ENCODE measurements at regions not wholly inside any gene's neighbourhood (a gene's known extent, or its start where the extent isn't known, plus 50 kb on each side); places are given as distances from the start of the nearest gene placed in this dataset.
"Not testable (repeated sequence)": the region's sequence is repeated elsewhere in the genome, so short reads cannot be mapped to it uniquely, and the experiment has no call there.

DNA sequence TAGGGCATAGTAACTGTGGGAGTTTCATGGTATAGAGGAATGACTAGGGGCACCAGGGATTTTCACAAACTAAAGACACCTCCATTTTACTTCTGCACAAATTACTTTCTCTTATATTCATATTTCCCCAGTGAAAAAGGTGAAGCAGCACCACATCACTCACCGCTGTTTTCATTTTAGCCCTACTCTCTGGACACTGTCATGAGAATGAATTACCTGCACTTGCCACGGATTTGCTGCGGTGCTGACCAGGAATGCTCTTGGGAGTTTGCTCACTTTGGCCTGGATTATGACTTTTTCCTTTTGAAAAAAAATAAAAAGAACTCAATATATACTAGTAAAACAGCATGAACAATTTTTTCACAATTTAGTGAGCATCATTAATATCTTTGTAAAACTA, 351.3 kb downstream of the NKX6-1 start:
- DNase-seq (ENCODE audit: low read depth in 4 of 4, low spot score in 3 of 4) = no peak

DNA sequence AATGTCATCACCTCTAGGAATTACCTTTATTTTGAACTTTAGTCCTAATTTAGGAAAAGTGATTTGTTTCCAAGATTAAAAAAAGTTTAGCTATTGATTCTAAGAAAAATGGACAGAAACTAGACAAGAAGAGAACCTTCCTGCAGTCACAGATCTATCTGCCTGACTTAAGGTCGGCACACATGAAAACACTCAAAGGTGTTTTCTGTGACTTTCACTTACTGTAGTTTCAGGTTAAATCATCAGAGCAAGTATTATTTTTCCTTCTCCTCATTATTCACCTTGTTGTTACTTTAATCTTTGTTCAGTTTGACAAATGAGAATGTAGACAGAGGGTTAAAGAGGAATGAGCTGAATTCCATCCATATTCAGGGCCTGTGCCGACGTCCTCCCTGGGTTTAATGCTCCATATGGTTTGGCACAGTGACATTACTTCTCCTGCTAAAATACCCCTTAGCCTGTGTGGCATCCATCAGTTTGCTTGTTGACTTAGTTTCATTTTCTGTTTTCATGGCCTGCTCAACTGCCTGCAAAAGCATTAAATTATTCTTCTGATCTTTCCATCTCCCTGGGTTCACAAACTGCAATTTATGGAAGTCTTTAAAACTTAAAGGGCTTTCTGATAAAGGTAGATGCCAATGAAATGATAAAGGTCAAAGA, 352.7 kb downstream of the NKX6-1 start:
- DNase-seq (ENCODE audit: low read depth in 4 of 4, low spot score in 3 of 4) = no peak

DNA sequence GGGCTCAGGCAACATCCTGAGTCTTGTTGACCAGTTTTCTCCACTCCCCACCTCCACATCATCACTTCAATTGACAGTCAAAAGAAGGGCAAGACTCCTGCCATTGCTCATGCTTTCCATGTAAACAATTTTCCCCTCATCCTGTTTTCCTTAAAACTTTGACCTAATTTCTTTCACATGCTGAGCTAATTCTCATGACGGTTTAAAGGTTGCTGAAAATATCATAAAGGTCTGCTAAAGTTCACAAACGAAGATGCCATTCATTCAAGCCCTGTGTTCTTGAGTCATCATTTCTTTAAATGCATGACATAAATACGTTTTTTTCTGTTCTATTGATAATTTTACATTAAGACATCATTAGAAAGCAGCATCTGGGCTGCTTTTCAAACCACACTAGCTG, 353.9 kb downstream of the NKX6-1 start:
- no peak for DNase-seq (ENCODE audit: low read depth in 4 of 4, low spot score in 3 of 4)

DNA sequence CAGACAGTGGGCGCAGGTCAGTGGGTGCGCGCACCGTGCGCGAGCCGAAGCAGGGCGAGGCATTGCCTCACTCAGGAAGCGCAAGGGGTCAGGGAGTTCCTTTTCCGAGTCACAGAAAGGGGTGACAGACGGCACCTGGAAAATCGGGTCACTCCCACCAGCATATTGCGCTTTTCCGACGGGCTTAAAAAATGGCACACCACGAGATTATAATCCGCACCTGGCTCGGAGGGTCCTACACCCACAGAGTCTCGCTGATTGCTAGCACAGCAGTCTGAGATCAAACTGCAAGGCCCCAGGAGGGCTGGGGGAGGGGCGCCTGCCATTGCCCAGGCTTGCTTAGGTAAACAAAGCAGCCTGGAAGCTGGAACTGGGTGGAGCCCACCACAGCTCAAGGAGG, 372.2 kb downstream of the NKX6-1 start:
- DNase-seq (ENCODE audit: low read depth in 4 of 4, low spot score in 3 of 4) = not testable (repeated sequence)

DNA sequence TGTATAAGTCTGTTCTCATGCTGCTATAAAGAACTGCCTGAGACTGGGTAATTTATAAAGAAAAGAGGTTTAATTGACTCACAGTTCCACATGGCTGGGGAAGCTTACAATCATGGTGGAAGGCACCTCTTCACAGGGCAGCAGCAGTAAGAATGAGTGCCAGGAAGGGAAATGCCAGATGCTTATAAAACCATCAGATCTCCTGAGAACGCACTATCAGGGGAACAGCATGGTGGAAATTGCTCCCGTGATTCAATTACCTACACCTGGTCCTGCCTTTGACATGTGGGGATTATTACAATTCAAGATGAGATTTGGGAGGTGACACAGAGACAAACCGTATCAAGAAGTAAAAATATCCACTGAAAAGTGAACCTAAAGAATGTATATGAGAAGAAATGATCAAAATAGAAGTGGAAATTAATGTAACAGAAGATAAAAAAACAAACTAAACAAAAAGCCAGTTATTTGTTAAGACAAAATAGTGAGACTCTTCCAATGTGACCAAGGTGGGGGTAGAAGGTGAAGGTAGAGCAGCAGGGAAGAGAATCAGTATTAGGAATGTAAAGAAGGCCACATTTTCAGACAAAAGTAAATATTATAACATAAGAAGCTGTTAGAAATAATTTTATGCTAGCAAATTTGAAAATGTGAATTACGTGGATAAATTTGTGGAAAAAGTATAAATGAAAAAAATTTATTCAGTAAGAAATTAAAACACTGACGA, 372.9 kb downstream of the NKX6-1 start:
- DNase-seq (ENCODE audit: low read depth in 4 of 4, low spot score in 3 of 4) = no peak

DNA sequence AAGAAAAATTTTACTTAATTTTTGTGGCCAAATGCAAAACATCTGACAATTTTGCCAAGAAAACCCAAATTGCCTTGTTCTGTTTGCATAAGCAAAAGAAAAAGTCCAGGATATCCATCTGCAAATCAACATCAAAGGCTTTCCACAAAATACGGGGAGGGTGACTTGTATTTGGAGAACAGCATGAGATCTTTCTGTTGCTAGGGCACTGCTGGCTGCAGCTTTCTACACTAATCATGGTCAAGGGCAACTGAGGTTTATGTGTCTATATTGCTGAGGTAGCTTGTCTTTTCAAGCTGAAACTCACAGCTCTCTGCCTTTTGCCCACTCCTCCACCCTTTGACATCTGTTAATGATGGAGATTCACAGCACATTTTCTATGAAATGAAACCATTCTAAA, 389.1 kb downstream of the NKX6-1 start:
- no peak for DNase-seq (ENCODE audit: low read depth in 4 of 4, low spot score in 3 of 4)

DNA sequence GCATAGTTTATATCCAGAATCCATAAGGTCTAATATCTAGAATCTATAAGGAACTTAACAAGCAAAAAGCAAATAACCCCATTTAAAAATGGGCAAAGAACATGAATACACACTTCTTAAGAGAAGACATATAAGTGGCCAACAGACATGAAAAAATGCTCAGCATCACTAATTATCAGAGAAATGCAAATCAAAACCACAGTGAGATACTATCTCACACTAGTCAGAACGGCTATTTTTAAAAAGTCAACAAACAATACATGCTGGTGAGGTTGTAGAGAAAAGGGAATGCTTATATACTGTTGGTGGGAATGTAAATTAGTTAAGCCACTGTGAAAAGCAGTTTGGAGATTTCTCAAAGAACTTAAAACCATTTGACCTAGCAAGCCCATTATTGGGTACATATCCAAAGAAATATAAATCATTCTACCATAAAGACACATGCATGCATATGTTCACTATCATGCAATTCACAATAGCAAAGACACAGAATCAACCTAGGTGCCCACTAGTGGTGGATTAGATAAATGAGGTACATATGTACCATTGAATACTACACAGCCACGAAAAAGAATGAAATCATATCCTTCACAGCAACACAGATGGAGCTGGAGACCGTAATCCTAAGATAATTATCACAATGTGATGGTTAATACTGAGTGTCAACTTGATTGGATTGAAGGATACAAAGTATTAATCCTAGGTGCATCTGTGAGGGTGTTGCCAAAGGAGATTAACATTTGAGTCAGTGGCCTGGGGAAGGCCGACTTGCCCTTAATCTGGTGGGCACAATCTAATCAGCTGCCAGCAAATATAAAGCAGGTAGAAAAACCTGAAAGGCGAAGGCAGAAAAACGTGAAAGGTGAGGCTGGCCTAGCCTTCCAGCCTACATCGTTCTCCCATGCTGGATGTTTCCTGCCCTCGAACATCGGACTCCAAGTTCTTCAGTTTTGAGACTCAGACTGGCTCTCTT, 397.2 kb downstream of the NKX6-1 start:
- not testable (repeated sequence) for DNase-seq (ENCODE audit: low read depth in 4 of 4, low spot score in 3 of 4)

DNA sequence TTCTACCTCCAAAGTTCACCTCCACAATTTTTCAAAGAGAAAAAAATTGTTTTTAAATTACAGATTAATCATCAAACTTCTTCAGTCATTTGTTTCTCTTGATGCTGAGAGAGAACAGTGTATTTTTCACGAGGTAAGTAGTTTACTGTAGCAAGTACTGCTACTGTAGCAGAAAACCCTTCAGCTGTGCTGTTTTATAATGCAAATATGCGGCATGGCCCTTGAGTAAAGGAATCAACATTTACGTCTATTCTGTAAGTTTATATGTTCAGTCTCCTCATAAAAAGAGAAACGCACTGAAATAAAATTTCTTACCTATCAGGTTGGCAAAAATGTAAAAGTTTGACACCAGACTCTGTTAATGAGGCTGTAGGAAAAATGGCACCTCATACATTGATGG, 399.0 kb downstream of the NKX6-1 start:
- no peak for DNase-seq (ENCODE audit: low read depth in 4 of 4, low spot score in 3 of 4)

DNA sequence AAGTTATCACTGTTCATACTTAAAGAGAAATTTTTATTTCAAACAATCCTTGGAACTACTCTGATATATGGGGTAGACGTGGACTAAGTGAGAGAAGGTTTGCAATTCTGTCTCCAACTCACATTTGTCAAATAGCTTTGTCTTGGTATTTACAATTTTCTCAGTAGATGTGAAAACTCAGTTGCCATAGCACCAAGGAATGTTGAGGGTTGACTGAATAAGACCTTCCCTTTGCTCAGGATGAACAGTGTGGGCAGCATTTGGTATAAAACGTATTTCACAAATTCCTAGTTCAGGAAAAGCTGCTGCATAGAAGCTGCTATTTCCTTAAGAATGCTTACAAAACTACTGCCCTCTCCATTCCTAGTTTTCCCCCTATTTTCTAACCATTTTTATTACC, 399.5 kb downstream of the NKX6-1 start:
- no peak for DNase-seq (ENCODE audit: low read depth in 4 of 4, low spot score in 3 of 4)

DNA sequence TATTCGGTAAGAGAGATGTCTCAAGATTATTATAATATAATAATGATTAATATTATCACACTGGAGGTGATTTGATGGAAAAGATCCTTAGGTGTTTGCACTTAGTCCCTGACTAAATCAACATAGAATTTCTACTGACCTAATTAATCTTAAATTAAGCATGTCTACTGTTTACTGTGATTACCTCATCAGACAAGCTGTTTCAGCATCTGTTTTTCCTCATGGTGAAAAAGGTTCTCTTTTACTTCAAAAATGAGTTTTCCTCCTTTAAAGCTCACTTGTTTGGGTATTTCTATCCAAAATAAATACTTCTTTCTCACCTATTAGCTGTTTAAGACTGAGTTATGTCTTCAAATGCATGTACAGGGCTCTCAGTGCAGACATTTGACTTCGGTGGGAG, 407.8 kb downstream of the NKX6-1 start:
- no peak for DNase-seq (ENCODE audit: low read depth in 4 of 4, low spot score in 3 of 4)

DNA sequence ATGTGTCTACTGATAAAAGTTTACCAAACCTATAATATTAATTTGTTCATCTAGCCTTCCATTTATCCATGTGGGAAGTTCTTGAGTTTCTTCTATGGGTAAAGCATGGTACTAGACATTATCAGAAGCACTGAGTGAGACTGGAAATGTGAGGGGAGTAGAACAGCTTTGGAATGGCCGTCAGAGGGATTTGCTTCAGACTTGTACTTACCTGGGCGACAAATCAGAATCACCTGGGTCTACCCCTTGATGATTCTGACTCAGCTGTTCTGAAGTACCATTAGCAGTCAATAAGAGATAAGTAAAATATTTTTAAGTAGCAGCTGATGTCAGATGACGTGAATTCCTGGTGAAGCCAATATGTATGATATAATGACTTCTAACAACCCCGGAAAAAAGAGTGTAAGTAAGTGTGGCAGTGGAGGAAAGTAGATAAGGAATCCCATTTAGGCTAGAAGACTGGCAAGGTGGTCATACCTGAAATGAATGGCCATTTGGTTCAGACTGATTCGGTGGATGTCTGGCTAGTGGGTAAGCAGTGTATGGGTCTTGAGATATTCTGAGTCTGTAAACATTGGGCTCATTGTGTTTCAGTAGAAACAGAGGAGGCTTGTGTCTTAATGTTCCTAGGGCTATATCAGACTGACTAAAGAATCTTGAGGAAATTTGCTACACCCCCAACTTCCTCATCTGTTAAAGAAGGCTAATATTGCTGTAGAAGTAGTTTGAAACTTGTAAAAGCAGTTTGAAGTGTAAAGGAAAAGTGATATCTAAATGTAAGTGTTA, 409.2 kb downstream of the NKX6-1 start:
- no peak for DNase-seq (ENCODE audit: low read depth in 4 of 4, low spot score in 3 of 4)

DNA sequence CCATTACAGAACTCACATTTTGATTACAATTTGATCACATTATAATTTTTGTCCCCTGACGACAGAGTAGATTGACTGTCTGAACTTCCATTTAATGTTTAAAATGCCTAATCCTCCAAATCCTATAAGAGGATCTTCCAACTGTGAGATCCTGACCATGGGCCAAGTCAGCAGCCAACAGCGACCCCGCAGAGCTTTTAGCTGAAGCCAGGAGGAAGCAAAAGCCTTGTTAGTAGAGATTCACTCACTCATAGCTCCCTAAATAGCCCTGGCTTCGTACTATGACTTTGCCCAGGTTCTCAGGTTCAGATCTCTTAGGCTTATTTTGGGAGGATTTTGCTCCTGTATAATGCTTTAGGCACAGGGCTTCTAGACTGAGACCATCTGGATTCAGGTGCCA, 413.1 kb downstream of the NKX6-1 start:
- no peak for DNase-seq (ENCODE audit: low read depth in 4 of 4, low spot score in 3 of 4)

DNA sequence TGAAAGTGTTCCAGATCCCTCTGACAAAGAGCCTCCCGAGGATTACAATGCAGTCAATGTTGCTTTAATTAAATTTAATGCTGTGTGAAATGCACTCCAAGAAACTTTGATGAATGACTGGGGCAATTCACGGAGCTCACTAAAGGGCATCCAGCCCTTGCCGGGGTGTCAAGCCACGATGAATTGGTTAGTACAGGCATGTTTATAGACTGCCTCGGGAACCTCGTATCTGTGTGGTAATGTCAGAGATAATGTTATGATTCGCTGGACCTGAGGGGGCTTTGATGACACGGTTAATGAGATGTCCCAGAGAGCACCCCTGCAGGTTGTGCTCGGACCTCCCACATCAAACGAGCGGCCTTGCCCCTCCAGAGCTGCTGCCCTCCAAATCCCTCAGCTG, 428.8 kb downstream of the NKX6-1 start:
- DNase-seq (ENCODE audit: low read depth in 4 of 4, low spot score in 3 of 4) = peak in 2 of 4 donors; percentile 40 to 43

DNA sequence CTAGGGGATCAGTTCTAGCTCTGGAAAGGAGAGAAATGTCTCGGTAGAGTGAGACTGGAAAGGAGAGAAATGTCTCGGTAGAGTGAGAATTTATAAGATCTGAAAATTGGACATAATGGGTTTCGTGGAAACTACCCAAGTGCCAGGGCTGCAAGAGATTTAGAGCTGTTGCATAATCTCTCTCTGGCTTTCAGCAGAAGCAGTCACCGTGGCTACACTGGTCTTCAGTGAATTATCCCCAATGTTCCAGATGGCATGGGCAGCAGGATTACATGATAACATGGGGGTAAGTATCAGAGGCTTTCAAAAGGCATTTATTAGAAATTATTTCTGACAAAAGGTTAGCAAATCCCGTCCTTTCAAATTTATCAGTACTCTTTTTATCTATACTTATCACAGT, 435.5 kb downstream of the NKX6-1 start:
- no peak for DNase-seq (ENCODE audit: low read depth in 4 of 4, low spot score in 3 of 4)

DNA sequence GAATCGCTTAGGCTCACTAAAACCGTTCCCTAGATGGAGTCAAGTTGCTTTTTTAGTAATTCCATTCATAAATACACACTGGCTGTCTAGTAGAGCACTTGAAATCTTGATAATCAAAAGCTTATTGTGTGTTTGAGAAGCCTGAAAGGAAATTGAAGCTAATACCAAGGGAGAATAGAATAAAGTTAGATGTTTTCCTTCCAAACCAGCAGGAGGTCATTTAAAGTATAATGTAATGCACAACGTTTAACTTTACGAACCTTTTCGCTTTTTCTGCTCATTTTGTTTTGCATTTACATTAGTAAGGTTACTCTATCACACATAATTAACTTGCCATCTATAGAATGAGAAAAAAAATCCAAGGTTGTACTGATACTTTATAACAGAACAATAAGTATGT, 440.9 kb downstream of the NKX6-1 start:
- DNase-seq (ENCODE audit: low read depth in 4 of 4, low spot score in 3 of 4) = no peak

DNA sequence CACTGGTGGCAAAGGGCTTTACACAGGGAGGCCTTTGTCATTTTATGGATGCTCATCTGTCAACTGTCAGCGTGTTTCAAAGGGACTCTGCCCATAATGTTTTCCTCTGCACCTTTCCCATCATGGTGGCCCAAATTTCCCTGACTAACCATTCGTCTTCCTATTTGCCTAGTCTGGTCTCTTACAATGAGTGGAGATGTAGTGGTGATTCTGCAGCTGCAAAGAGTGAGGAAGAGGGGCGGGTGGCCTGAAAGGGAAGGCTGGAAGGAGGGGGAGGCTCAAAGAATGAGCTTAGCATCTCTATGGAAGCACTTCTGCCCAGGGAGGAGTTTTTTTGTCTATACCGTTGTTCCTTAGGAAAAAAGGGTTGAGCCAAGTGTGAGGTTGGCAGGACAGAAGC, 447.5 kb downstream of the NKX6-1 start:
- DNase-seq (ENCODE audit: low read depth in 4 of 4, low spot score in 3 of 4) = no peak

DNA sequence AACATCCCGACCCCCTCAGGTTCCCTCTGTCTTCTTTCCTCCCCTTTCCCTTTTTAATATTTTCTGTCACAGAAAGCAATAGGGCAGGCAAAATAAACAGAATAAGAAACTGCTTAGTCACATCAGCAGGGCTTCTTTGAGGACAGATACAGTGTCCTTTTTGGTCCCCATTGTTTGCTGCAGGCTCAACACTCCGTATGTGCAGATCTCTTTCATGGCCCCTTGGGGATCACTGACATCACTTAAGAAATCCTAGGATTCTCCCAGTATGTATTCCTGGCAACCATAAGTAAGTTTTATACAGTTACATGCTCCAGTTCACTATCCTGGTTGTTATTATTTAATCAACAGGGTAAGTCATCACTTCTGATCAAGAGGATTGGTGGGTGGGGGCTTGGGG, 448.0 kb downstream of the NKX6-1 start:
- no peak for DNase-seq (ENCODE audit: low read depth in 4 of 4, low spot score in 3 of 4)

DNA sequence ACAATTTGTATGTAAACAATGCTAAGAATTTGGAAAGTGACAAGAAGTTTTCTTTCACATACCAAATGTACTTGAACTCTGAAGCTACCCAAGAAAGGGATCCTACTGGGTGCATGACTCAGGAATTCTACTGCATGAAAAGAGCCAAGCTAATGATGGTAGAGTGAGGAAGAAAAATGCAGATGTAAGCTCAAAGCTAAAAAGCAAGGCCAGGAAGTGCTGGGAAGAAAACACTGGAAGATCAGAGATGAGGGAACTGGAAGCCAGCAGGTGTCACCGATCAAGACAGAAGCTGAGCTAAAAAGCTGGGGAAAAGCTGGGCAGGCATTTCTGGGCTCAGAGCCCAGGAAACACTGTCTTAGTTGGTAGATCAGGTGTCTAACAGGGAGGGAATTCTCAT, 449.1 kb downstream of the NKX6-1 start:
- no peak for DNase-seq (ENCODE audit: low read depth in 4 of 4, low spot score in 3 of 4)

DNA sequence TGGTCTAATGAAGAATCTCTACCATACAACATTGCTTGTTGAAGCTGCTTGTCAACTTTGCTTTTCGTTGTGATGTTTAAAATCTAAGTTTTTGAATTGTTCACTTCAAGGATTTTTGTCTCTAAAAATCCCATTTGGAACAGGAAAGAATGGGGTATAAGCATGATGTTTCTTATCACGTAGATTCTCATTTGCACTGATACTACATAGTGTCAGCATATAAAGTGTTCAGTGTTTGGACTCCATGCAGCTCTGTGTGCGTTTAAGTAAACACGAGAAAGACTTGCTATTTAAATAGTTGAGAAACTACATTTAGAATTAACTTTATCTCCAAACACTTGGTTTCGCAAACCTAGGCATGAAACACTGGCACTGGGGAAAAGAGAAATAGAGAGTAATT, 452.5 kb downstream of the NKX6-1 start:
- DNase-seq (ENCODE audit: low read depth in 4 of 4, low spot score in 3 of 4) = no peak

DNA sequence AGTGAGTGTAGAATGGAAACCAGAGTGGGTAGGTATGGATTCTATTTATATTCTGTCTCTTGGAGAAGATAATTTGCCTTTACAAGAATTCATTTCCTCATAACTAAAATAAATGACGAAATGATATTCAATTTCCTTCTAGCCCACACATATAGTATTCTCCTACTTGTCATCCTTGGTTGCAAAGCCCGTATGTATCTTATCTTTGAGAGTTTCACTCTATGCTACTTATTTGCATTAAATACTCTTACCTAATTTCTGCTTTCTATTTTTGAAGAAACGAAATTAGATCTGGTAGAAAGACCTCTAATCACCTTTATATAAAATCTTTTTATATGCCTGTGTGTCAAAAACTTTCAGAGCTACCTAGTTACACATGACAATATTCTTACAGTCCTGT, 457.7 kb downstream of the NKX6-1 start:
- DNase-seq (ENCODE audit: low read depth in 4 of 4, low spot score in 3 of 4) = no peak

DNA sequence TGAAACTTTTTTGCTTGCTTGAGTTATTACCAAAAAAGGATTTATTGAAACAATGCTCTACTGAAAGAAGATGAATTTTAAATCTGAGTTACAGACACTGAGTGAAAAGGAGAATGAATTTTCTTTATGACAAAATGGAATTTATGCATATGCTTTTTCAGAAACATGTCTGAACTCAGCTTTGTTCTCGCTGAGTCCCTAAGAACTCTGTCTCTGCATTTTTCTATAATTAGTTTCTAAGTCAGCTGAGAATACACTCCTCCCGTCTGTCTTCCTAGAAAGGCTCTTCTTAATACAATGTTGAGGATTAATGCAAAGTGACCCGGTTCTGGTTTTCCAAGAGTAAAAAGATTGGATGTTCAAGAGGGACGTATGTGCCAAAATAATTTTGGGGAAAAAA, 463.5 kb downstream of the NKX6-1 start:
- DNase-seq (ENCODE audit: low read depth in 4 of 4, low spot score in 3 of 4) = no peak
